Mesothelial cell of epicardium (in vitro differentiated cells): ENCODE measurements at regions not wholly inside any gene's neighbourhood (a gene's known extent, or its start where the extent isn't known, plus 50 kb on each side); places are given as distances from the start of the nearest gene placed in this dataset.

Source experiments
- DNase-seq, 2 experiments: peaks; one replicate each; pipeline ENCODE4 v3.0.0; 2021; ENCODE audit warnings: low spot score in 2 of 2; ENCODE audit not compliant: unreplicated experiment in 2 of 2
- H3K27ac Mint-ChIP-seq: 2 replicates; pipeline ENCODE4 v1.8.0; 2021; ENCODE audit warnings: mixed read lengths
- H3K27me3 Mint-ChIP-seq: 2 replicates; pipeline ENCODE4 v1.8.0; 2021; ENCODE audit warnings: low read depth, mixed read lengths
- H3K36me3 Mint-ChIP-seq: 2 replicates; pipeline ENCODE4 v1.8.0; 2021; ENCODE audit warnings: mixed read lengths
- H3K4me1 Mint-ChIP-seq: 2 replicates; pipeline ENCODE4 v1.8.0; 2021; ENCODE audit warnings: mixed read lengths
- H3K4me3 Mint-ChIP-seq: 2 replicates; pipeline ENCODE4 v1.8.0; 2021; ENCODE audit warnings: mild to moderate bottlenecking, moderate library complexity, mixed read lengths
- H3K9me3 Mint-ChIP-seq: 2 replicates; pipeline ENCODE4 v1.8.0; 2021; ENCODE audit warnings: mixed read lengths
- CTCF ChIP-seq: fragments of 200-600 bp; sonication (generic); IDR thresholded peaks from one replicate; pipeline ENCODE4 v1.5.0; 2021; ENCODE audit warnings: antibody characterized with exemption; ENCODE audit not compliant: unreplicated experiment

DNA sequence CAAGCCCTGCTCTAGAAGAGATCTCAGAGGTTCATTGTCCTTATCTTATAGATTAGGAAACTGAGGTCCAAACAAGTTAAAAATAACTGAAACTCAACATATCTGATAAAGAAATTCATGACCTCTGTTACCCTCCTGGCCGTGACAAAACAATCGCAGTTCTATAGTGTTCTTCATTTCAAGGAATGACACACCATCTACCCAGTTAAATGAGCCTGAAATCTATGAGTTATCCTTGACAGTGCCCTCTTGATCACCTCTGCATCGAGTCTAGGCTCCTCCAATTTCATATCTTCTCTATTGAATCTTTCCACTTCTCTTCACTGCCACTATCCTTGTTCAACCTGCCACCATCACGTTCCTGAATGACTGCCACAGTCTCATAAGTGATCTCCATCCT, 325.3 kb upstream of the TEX13C start:
- Mint-ChIP-seq H3K27ac (no peak overlapping the region), H3K27me3 (peaks cover 3% of the 10 kb centered on the region), H3K4me1 (peaks cover 3% of the 10 kb centered on the region), H3K4me3 (no peak overlapping the region), H3K9me3 (no peaks in the 10 kb centered on the region), H3K36me3 (no peaks in the 10 kb centered on the region)
- DNase-seq: no peak
- TF ChIP-seq CTCF: no peak

- Mint-ChIP-seq H3K27ac (no peak overlapping the region), H3K4me1 (peaks cover 12% of the 10 kb centered on the region), H3K9me3 (peaks cover 17% of the 10 kb centered on the region)
Measured at GRCh38 chrX:125003746-125004446, 315.8 kb upstream of the TEX13C start.

GRCh38 chrX:125004799-125005198, 314.9 kb upstream of the TEX13C start:
- no peak for DNase-seq
- Mint-ChIP-seq H3K4me1 (peaks cover 5% of the 10 kb centered on the region), H3K27me3 (no peaks in the 10 kb centered on the region), H3K27ac (no peak overlapping the region), H3K4me3 (no peak overlapping the region), H3K9me3 (peaks cover 25% of the 10 kb centered on the region), H3K36me3 (peaks cover 4% of the 10 kb centered on the region)
- TF ChIP-seq CTCF: no peak

More at GRCh38 chrX:125003746-125004446, 315.8 kb upstream of the TEX13C start:
- Mint-ChIP-seq H3K27me3 (no peaks in the 10 kb centered on the region), H3K4me3 (no peak overlapping the region), H3K36me3 (peaks cover 4% of the 10 kb centered on the region)
- DNase-seq: no peak
- no peak for TF ChIP-seq CTCF

DNA sequence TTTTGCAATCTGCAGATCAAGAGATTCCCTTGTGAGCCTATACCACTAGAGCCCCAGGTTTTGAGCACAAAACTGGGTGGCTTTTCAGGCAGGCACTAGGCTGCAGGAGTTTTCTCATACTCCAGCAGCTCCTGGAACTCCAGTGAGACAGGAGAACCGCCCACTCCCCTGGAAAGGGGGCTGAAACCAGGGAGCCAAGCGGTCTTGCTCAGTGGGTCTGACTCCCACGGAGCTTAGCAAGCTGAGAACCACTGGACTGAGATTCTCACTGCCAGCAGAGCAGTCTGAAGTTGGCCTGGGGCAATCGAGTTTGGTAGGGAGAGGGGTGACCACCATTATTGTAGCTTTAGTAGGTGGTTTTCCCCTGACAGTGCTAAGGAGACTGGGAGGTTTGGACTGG, 313.8 kb upstream of the TEX13C start:
- Mint-ChIP-seq H3K36me3 (peaks cover 4% of the 10 kb centered on the region), H3K4me3 (no peak overlapping the region), H3K27me3 (no peaks in the 10 kb centered on the region), H3K27ac (no peak overlapping the region), H3K4me1 (peaks cover 3% of the 10 kb centered on the region), H3K9me3 (peaks cover 30% of the 10 kb centered on the region)
- no peak for DNase-seq
- TF ChIP-seq CTCF: no peak

DNA sequence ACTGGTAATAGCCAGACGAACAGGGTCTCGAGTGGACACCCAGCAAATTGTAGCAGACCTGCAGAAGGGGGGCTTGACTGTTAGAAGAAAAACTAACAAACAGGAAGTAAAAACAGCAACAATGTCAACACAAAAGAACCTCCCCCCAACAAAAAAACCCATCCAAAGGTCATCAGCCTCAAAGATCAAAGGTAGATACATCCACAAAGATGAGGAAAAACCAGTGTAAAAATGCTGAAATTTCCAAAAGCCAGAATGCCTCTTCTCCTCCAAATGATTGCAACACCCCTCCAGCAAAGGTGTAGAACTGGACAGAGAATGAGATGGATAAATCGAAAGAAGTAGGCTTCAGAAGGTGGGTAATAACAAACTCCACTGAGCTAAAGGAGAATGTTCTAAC, 313.0 kb upstream of the TEX13C start:
- DNase-seq: no peak
- Mint-ChIP-seq H3K27ac (no peak overlapping the region), H3K4me1 (peaks cover 1% of the 10 kb centered on the region), H3K36me3 (peaks cover 4% of the 10 kb centered on the region), H3K27me3 (no peaks in the 10 kb centered on the region), H3K4me3 (no peak overlapping the region), H3K9me3 (peaks cover 38% of the 10 kb centered on the region)
- TF ChIP-seq CTCF: no peak
